ENCODE measurements at regions not wholly inside any gene's neighbourhood (a gene's known extent, or its start where the extent isn't known, plus 50 kb on each side); places are given as distances from the start of the nearest gene placed in this dataset.

DNA sequence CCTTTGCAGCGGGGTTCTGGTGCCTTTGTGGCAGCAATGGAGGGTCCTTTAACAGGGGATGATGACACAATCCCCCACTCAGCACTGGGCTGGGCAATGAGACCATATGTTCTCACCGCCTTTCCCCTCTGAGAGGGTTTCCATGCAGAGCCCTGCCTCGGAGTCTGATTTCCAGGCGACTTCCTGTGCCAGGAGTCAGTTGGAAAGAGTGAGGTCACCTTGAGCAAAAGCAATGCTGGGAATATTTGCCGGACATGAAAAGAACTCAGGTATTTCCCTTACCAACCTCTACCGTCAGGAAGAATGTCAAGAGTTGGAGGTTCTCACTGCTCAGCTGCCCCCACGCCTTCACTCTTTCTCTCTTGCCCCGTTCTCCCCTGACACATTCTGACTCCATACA, 284.2 kb upstream of the IRX1 start:
- TF ChIP-seq EZH2phosphoT487 (IDR thresholded peaks at IDR 0.05; ENCODE audit: insufficient read depth, low read depth) (no peak), EZH2 (IDR thresholded peaks at IDR 0.05; ENCODE audit: insufficient read depth, poor library complexity, severe bottlenecking) (no peak)

Data from GM23248 (cell line).